ENCODE measurements at regions not wholly inside any gene's neighbourhood (a gene's known extent, or its start where the extent isn't known, plus 50 kb on each side); places are given as distances from the start of the nearest gene placed in this dataset.

DNA sequence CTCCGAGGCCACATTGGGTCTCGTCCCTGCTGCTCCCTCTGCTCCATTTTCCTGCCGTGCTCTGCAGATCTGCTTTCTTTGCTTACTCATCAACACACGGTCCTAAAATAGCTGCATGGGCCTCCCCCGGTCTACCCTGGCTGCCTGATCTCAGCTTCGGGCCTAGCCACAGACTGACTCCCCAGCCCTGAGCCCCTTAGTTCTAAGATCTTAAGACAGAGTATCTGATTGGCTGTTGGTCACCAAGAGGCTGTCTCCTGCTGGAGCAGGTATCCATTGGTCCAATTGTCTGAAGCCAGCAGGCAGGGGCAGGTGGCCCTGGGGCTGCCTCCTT lies 53.7 kb upstream of the NECTIN1 start:
- H3K36me3 Mint-ChIP-seq (ENCODE audit: insufficient read depth in 1 of 3, low read depth in 3 of 3) = no peaks in the 10 kb centered on the region
- Histone ChIP-seq H3K27me3 (ENCODE audit: insufficient read depth, low read length) (no peaks in the 10 kb centered on the region), H3K4me2 (ENCODE audit: insufficient read depth, insufficient read length, low read length) (no peak overlapping the region), H3K4ac (ENCODE audit: low read depth, low read length) (no peak overlapping the region), H4K91ac (ENCODE audit: insufficient read length, low read depth, low read length) (no peak overlapping the region), H2BK15ac (ENCODE audit: low read depth, low read length) (no peak overlapping the region), H3K18ac (ENCODE audit: insufficient read length, low read depth, low read length) (no peak overlapping the region), H3K23me2 (ENCODE audit: insufficient read length, low read depth, low read length, poor library complexity, severe bottlenecking) (no peaks in the 10 kb centered on the region), H3K23ac (ENCODE audit: insufficient read length, low read depth, low read length) (no peak overlapping the region), H2BK12ac (ENCODE audit: insufficient read length, low read depth, low read length) (no peak overlapping the region), H2AFZ (ENCODE audit: low read length) (no peak overlapping the region), H3K79me2 (ENCODE audit: insufficient read depth, low read length) (no peaks in the 10 kb centered on the region), H3K9me3 (ENCODE audit: control insufficient read depth, low read depth, low read length) (no peaks in the 10 kb centered on the region), H3K4me1 (ENCODE audit: insufficient read depth, low read length) (no peaks in the 10 kb centered on the region), H3K79me1 (ENCODE audit: insufficient read depth, low read depth, low read length, poor library complexity, severe bottlenecking) (no peaks in the 10 kb centered on the region), H2BK120ac (ENCODE audit: low read depth, low read length, poor library complexity, severe bottlenecking) (no peak overlapping the region), H2BK20ac (ENCODE audit: low read depth, low read length, poor library complexity, severe bottlenecking) (no peak overlapping the region), H3T11ph (ENCODE audit: low read length) (no peak overlapping the region), H2BK5ac (ENCODE audit: insufficient read length, low read length) (no peak overlapping the region), H3K56ac (ENCODE audit: insufficient read length, low read depth, low read length) (no peak overlapping the region), H4K20me1 (ENCODE audit: control insufficient read depth, insufficient read depth, insufficient read length) (no peaks in the 10 kb centered on the region), H3K14ac (ENCODE audit: insufficient read depth, low read length) (no peak overlapping the region), H4K8ac (replicated peaks; ENCODE audit: insufficient read length, low read depth, low read length) (no peak overlapping the region), H4K5ac (ENCODE audit: insufficient read length, low read depth, low read length) (no peak overlapping the region), H3K27ac (ENCODE audit: insufficient read length, low read depth, low read length) (no peak overlapping the region), H2AK5ac (ENCODE audit: insufficient read length, low read length) (no peak overlapping the region), H3K9ac (ENCODE audit: extremely low read depth, insufficient read length, low read length) (no peak overlapping the region)
- peak overlapping the region in 2 of 3 experiments; percentile 12 to 84; a peak in 3 of 7 replicates for H3K27ac Mint-ChIP-seq
- no peak overlapping the region for H3K4me3 Mint-ChIP-seq
- no peak for DNase-seq
- peaks cover 18 to 28% of the 10 kb centered on the region in 2 experiments for H3K4me1 Mint-ChIP-seq
- TF ChIP-seq, protein P1, sequence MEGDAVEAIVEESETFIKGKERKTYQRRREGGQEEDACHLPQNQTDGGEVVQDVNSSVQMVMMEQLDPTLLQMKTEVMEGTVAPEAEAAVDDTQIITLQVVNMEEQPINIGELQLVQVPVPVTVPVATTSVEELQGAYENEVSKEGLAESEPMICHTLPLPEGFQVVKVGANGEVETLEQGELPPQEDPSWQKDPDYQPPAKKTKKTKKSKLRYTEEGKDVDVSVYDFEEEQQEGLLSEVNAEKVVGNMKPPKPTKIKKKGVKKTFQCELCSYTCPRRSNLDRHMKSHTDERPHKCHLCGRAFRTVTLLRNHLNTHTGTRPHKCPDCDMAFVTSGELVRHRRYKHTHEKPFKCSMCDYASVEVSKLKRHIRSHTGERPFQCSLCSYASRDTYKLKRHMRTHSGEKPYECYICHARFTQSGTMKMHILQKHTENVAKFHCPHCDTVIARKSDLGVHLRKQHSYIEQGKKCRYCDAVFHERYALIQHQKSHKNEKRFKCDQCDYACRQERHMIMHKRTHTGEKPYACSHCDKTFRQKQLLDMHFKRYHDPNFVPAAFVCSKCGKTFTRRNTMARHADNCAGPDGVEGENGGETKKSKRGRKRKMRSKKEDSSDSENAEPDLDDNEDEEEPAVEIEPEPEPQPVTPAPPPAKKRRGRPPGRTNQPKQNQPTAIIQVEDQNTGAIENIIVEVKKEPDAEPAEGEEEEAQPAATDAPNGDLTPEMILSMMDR (conservative IDR thresholded peaks at IDR 0.05) = no peak
- H3K9me3 Mint-ChIP-seq = no peaks in the 10 kb centered on the region
- WGBS (ENCODE audit: extremely low coverage, insufficient read length, low lambda C conversion rate) = no CpG with 5 or more reads among the region's 6 CpGs
- peaks cover 21% of the 10 kb centered on the region for H3K27me3 Mint-ChIP-seq (ENCODE audit: low read depth)
